ENCODE measurements at regions not wholly inside any gene's neighbourhood (a gene's known extent, or its start where the extent isn't known, plus 50 kb on each side); places are given as distances from the start of the nearest gene placed in this dataset.

DNA sequence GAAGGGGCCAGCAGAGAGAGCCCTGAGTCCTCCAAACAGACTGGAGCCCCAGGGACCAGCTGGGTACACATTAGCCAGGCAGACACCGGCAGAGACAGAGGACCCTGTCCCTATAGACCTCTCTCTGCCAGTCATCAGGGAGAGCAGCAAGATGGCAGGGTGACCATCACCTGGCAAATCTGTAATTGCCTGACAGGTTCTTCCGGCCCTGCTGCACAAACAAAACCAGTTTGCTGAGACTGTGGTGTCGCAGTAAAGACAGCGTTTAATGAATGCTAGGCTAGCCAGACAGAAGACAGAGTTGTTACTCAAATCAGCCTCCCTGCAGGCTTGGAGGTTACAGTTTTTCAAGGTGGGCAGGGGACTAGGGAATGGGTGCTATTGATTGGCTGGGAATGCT is 618.9 kb downstream of the NPHP4 start:
- Histone ChIP-seq H3K36me3 (ENCODE audit: control insufficient read depth, insufficient read depth, low read length) (no peaks in the 10 kb centered on the region), H3K27ac (ENCODE audit: low read length) (no peak overlapping the region), H3K4me1 (ENCODE audit: control insufficient read depth, insufficient read depth, low read length) (no peaks in the 10 kb centered on the region), H3K27me3 (ENCODE audit: control insufficient read depth, insufficient read depth, low read length) (peaks cover 2% of the 10 kb centered on the region), H3K9me3 (replicated peaks; ENCODE audit: control insufficient read depth, low read depth, low read length) (peaks cover 4% of the 10 kb centered on the region), H3K4me3 (ENCODE audit: low read length) (no peak overlapping the region)
- 88% methylated on average over 4 of the region's 4 CpGs for WGBS (ENCODE audit: insufficient coverage)
- no peak for DNase-seq

DNA sequence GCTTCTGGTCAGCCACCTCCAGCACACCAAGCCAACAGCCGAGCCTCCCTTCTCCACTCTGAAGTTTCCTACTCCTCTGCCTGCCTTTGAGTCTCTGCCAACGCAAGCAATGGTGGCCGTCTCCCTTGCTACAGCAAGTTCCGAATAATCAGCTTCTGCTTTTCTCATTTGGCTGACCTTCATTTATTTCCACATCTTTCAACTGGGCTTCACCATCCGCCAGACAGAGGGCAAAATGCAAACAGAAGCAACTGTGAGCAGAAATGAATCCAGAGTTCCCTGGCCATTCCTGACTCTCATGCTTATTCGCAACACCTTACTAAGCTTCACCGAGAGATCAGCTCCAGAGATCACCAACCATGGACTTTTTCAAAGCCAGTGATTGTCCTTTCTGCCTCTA is 621.0 kb downstream of the NPHP4 start:
- no peak for DNase-seq
- WGBS (ENCODE audit: insufficient coverage), result 74% methylated on average over 6 of the region's 7 CpGs
- Histone ChIP-seq H3K36me3 (ENCODE audit: control insufficient read depth, insufficient read depth, low read length) (no peaks in the 10 kb centered on the region), H3K4me3 (ENCODE audit: low read length) (no peak overlapping the region), H3K4me1 (ENCODE audit: control insufficient read depth, insufficient read depth, low read length) (no peaks in the 10 kb centered on the region), H3K27ac (ENCODE audit: low read length) (no peak overlapping the region), H3K9me3 (replicated peaks; ENCODE audit: control insufficient read depth, low read depth, low read length) (peaks cover 4% of the 10 kb centered on the region), H3K27me3 (ENCODE audit: control insufficient read depth, insufficient read depth, low read length) (peaks cover 2% of the 10 kb centered on the region)

GRCh38 chr1:5370311-5370710 is 621.9 kb downstream of the NPHP4 start:
- peaks cover 2% of the 10 kb centered on the region for H3K27me3 ChIP-seq (ENCODE audit: control insufficient read depth, insufficient read depth, low read length)
- DNase-seq, result no peak
- no CpG with 5 or more reads among the region's 3 CpGs for WGBS (ENCODE audit: insufficient coverage)

GRCh38 chr1:5369223-5369622 is 623.0 kb downstream of the NPHP4 start:
- Histone ChIP-seq H3K4me3 (ENCODE audit: low read length) (no peak overlapping the region), H3K27me3 (ENCODE audit: control insufficient read depth, insufficient read depth, low read length) (peaks cover 5% of the 10 kb centered on the region)
- 30% methylated on average over 1 of the region's 1 CpG for WGBS (ENCODE audit: insufficient coverage)

More at GRCh38 chr1:5370311-5370710, 621.9 kb downstream of the NPHP4 start:
- no peak overlapping the region for H3K27ac ChIP-seq (ENCODE audit: low read length)
- no peak overlapping the region for H3K4me3 ChIP-seq (ENCODE audit: low read length)
- no peaks in the 10 kb centered on the region for H3K4me1 ChIP-seq (ENCODE audit: control insufficient read depth, insufficient read depth, low read length)
- no peaks in the 10 kb centered on the region for H3K36me3 ChIP-seq (ENCODE audit: control insufficient read depth, insufficient read depth, low read length)
- H3K9me3 ChIP-seq (replicated peaks; ENCODE audit: control insufficient read depth, low read depth, low read length), result peaks cover 4% of the 10 kb centered on the region

GRCh38 chr1:5368201-5368600 is 624.0 kb downstream of the NPHP4 start:
- no peak for DNase-seq
- Histone ChIP-seq H3K36me3 (ENCODE audit: control insufficient read depth, insufficient read depth, low read length) (no peaks in the 10 kb centered on the region), H3K4me3 (ENCODE audit: low read length) (no peak overlapping the region), H3K27ac (ENCODE audit: low read length) (no peak overlapping the region), H3K9me3 (replicated peaks; ENCODE audit: control insufficient read depth, low read depth, low read length) (peaks cover 2% of the 10 kb centered on the region), H3K4me1 (ENCODE audit: control insufficient read depth, insufficient read depth, low read length) (no peaks in the 10 kb centered on the region), H3K27me3 (ENCODE audit: control insufficient read depth, insufficient read depth, low read length) (peaks cover 4% of the 10 kb centered on the region)
- WGBS (ENCODE audit: insufficient coverage), result no CpG with 5 or more reads among the region's 5 CpGs

More at GRCh38 chr1:5369223-5369622, 623.0 kb downstream of the NPHP4 start:
- no peaks in the 10 kb centered on the region for H3K36me3 ChIP-seq (ENCODE audit: control insufficient read depth, insufficient read depth, low read length)
- H3K4me1 ChIP-seq (ENCODE audit: control insufficient read depth, insufficient read depth, low read length), result no peaks in the 10 kb centered on the region
- peaks cover 4% of the 10 kb centered on the region for H3K9me3 ChIP-seq (replicated peaks; ENCODE audit: control insufficient read depth, low read depth, low read length)
- no peak for DNase-seq
- no peak overlapping the region for H3K27ac ChIP-seq (ENCODE audit: low read length)

- Histone ChIP-seq H3K4me3 (ENCODE audit: low read length) (no peak overlapping the region), H3K27ac (ENCODE audit: low read length) (no peak overlapping the region), H3K4me1 (ENCODE audit: control insufficient read depth, insufficient read depth, low read length) (no peaks in the 10 kb centered on the region), H3K36me3 (ENCODE audit: control insufficient read depth, insufficient read depth, low read length) (no peaks in the 10 kb centered on the region), H3K27me3 (ENCODE audit: control insufficient read depth, insufficient read depth, low read length) (peaks cover 6% of the 10 kb centered on the region), H3K9me3 (replicated peaks; ENCODE audit: control insufficient read depth, low read depth, low read length) (no peaks in the 10 kb centered on the region)
- no peak for DNase-seq
- WGBS (ENCODE audit: insufficient coverage), result 58% methylated on average over 1 of the region's 6 CpGs
Measured at GRCh38 chr1:5367306-5367705, 624.9 kb downstream of the NPHP4 start.

DNA sequence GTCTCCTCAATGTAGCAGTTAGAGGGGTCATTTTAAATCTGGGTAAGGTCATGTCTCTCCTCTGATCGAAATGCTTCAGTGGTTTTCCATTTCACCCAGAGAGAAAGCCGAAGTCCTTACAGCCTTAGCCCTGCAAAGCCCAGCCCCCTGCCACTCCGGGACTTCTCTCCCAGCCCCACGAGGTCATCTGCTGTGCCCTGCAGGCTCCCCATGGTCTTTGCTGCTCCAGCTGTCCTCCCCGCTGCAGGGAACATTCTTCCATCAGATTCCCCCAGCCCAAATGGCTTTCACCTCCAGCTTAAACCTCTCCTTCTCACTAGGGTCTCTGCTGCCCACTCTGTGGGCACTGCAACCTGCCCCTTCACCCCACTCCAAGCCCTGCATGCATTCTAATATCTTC is 626.5 kb downstream of the NPHP4 start:
- H3K9me3 ChIP-seq (replicated peaks; ENCODE audit: control insufficient read depth, low read depth, low read length), result no peaks in the 10 kb centered on the region
- H3K4me3 ChIP-seq (ENCODE audit: low read length), result no peak overlapping the region
- no peaks in the 10 kb centered on the region for H3K4me1 ChIP-seq (ENCODE audit: control insufficient read depth, insufficient read depth, low read length)
- no peak overlapping the region for H3K27ac ChIP-seq (ENCODE audit: low read length)
- no peak for DNase-seq
- no peaks in the 10 kb centered on the region for H3K36me3 ChIP-seq (ENCODE audit: control insufficient read depth, insufficient read depth, low read length)
- H3K27me3 ChIP-seq (ENCODE audit: control insufficient read depth, insufficient read depth, low read length), result peaks cover 6% of the 10 kb centered on the region
- 68% methylated on average over 5 of the region's 5 CpGs for WGBS (ENCODE audit: insufficient coverage)

DNA sequence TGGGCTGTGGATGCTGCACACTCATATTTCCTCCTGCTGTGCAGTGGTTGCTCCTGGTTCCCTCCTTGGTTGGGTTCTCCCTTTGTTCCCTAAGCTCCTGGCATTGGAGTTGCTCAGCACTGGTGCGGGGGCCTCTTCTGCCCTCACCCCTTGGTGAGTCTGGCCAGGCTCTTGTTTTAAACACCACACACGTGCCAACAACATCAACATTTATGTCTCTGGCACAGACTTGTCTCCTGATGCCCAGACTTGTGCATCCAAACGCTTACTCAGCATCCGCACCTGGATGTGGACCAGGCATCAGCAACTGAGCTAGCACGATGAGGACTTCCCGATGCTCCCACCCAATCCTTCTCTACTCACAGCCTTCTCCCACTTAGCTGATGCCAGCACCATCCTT is 627.6 kb downstream of the NPHP4 start:
- Histone ChIP-seq H3K27ac (ENCODE audit: low read length) (no peak overlapping the region), H3K4me3 (ENCODE audit: low read length) (no peak overlapping the region), H3K27me3 (ENCODE audit: control insufficient read depth, insufficient read depth, low read length) (peaks cover 6% of the 10 kb centered on the region), H3K4me1 (ENCODE audit: control insufficient read depth, insufficient read depth, low read length) (no peaks in the 10 kb centered on the region), H3K9me3 (replicated peaks; ENCODE audit: control insufficient read depth, low read depth, low read length) (no peaks in the 10 kb centered on the region), H3K36me3 (ENCODE audit: control insufficient read depth, insufficient read depth, low read length) (no peaks in the 10 kb centered on the region)
- DNase-seq, result no peak
- whole genome bisulfite sequencing (ENCODE audit: insufficient coverage), result 78% methylated on average over 6 of the region's 6 CpGs

GRCh38 chr1:5354681-5355080 is 637.5 kb downstream of the NPHP4 start:
- H3K9me3 ChIP-seq (replicated peaks; ENCODE audit: control insufficient read depth, low read depth, low read length), result no peaks in the 10 kb centered on the region
- H3K36me3 ChIP-seq (ENCODE audit: control insufficient read depth, insufficient read depth, low read length), result no peaks in the 10 kb centered on the region
- H3K4me3 ChIP-seq (ENCODE audit: low read length), result no peak overlapping the region
- H3K27ac ChIP-seq (ENCODE audit: low read length), result no peak overlapping the region
- no CpG with 5 or more reads among the region's 3 CpGs for WGBS (ENCODE audit: insufficient coverage)
- no peaks in the 10 kb centered on the region for H3K4me1 ChIP-seq (ENCODE audit: control insufficient read depth, insufficient read depth, low read length)
- H3K27me3 ChIP-seq (ENCODE audit: control insufficient read depth, insufficient read depth, low read length), result no peaks in the 10 kb centered on the region
- no peak for DNase-seq

DNA sequence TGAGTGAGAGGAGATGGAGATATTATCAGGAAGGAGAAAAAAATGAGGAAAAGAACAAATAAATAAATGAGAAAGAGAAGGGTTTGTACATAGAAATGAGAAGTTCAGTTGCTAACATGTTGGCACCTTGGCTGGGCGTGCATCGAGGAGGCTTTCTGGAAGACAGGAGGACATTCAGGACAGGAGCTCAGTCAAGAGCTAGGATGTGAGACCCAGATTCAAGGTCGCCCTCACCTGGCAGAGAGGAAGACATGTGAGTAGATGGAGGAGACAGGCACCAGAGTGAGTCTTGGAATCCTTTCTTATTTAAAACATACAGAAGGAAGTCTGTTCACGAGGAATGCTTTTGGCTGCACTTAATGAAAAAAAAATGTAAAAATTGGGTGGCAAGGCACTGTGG is 640.9 kb downstream of the NPHP4 start:
- Histone ChIP-seq H3K27me3 (ENCODE audit: control insufficient read depth, insufficient read depth, low read length) (no peaks in the 10 kb centered on the region), H3K9me3 (replicated peaks; ENCODE audit: control insufficient read depth, low read depth, low read length) (no peaks in the 10 kb centered on the region), H3K27ac (ENCODE audit: low read length) (no peak overlapping the region), H3K4me3 (ENCODE audit: low read length) (no peak overlapping the region), H3K4me1 (ENCODE audit: control insufficient read depth, insufficient read depth, low read length) (no peaks in the 10 kb centered on the region), H3K36me3 (ENCODE audit: control insufficient read depth, insufficient read depth, low read length) (no peaks in the 10 kb centered on the region)
- 82% methylated on average over 2 of the region's 4 CpGs for WGBS (ENCODE audit: insufficient coverage)
- DNase-seq, result no peak

GRCh38 chr1:5349526-5349925 is 642.7 kb downstream of the NPHP4 start:
- Histone ChIP-seq H3K4me1 (ENCODE audit: control insufficient read depth, insufficient read depth, low read length) (no peaks in the 10 kb centered on the region), H3K27me3 (ENCODE audit: control insufficient read depth, insufficient read depth, low read length) (no peaks in the 10 kb centered on the region), H3K4me3 (ENCODE audit: low read length) (no peak overlapping the region), H3K9me3 (replicated peaks; ENCODE audit: control insufficient read depth, low read depth, low read length) (no peaks in the 10 kb centered on the region), H3K36me3 (ENCODE audit: control insufficient read depth, insufficient read depth, low read length) (no peaks in the 10 kb centered on the region), H3K27ac (ENCODE audit: low read length) (no peak overlapping the region)
- DNase-seq, result no peak
- 69% methylated on average over 6 of the region's 6 CpGs for WGBS (ENCODE audit: insufficient coverage)
